HG02678 (cell line): ENCODE measurements at regions not wholly inside any gene's neighbourhood (a gene's known extent, or its start where the extent isn't known, plus 50 kb on each side); places are given as distances from the start of the nearest gene placed in this dataset.
"Not testable (repeated sequence)": the region's sequence is repeated elsewhere in the genome, so short reads cannot be mapped to it uniquely, and the experiment has no call there.

Experiments used
- ATAC-seq: cut with Tn5 transposase; IDR thresholded peaks from one replicate; pipeline ENCODE4 v1.9.1; 2021; ENCODE audit warnings: mild to moderate bottlenecking, moderate library complexity; ENCODE audit not compliant: unreplicated experiment

DNA sequence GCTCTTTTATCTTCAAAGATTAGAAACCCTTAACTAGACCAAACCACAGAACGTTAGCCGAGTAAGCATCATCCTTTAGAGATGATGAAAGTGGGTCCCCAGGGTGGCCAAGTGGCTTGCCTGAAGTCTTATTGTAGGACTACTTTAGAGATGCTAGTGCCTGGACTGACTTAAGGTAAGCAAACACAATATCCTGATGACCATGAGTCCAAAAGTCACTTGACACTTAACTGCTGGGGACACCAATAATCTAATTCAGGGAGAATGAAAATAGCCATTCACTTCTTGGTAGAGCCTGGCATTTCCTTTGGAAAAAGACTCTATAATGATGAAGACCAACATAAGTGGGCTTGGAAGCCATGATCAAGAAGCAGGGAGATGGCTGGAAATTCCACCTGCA is 225.3 kb upstream of the IRF2BP2 start:
- no peak for ATAC-seq

DNA sequence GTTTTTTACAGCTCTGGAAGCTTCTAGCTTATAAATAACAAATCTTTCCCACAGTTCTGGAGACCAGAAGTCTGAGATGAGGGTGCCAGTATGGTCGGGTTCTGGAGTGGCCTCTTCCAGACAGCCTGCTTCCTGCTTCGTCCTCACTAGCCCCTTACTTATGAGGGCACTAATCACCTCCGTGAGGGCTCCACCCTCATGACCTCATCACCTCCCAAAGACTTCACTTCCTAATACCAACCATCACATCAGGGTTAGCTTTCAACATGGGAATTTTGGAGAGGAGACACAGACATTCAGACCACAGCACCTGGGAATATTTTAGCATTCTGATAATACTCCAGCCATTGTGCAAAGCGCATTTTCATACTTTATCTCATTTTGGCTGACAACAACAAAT is 223.7 kb upstream of the IRF2BP2 start:
- no peak for ATAC-seq

DNA sequence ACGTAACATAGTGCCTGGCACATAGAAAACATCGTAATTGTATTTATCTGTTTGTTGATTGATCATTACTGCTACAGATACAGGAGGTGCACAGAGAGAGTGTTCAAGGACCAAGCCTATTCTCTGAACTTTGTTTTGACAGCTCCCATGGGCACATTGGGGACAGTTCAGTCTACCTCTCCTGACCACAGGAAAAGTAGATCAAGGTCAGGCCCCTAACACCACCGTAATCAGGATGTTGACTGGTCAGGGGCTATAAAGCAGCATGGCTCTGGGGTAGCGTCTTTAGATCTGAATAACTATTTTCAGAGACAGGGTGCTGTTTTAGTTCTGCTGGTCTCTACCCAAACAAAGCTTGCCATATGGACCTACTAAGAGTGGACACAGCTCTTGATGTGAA is 223.1 kb upstream of the IRF2BP2 start:
- no peak for ATAC-seq

DNA sequence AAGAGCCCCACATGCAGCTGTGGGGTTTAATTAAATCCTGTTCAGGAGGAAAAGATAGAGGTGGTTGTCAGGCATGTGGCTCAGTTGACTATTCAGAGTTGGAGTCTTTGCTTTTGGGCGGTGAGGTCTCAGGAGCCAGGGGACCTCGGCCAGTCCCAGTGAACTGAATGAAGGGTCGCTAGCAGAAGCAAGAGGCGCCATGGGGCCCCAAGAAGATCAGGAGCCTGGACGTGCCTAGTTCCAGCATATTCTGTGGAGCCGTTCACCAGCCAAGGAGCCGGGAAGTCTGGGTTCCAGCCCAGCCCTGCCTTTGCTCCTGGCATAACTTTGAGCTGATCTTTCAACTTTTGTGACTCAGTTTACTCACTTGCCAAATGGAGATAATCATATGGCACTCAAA is 217.7 kb upstream of the IRF2BP2 start:
- no peak for ATAC-seq

DNA sequence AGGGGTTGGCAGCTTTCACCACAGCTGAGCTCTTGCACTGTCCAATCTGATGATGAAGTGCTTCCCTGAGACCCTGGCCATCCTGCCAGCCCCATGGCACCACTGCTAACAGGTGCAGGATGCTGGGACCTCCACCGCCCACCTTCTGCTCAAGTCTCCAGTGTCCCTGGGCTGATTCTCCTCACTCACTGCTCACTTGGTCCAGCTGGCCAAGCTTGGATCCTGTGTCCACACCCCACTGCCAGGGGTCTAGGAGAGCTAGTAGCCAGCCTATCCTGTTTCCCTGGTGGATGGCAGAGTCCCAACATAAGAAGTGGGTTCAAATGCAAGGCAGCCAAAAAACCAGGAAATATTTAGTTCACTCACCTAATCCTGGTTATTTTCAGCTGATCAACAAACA is 217.2 kb upstream of the IRF2BP2 start:
- ATAC-seq, result no peak

DNA sequence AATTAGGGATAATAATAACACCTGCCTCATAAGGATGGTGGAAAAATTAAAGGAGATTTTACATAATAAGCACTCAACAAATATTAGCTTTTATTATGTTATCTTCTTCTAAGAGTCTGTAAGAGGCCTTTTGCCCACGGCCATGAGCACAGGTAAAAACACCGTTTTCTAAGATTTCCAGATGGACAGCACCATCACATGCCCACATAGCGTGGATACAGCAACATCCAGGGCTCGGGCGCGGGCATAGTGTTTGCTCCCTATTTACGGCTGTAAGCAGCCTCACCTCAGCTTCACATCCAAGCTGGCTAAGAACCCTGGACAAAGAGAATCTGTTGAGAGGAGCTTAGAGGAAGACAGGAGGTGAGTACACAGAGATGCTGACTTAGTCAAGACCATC is 216.4 kb upstream of the IRF2BP2 start:
- ATAC-seq, result no peak

DNA sequence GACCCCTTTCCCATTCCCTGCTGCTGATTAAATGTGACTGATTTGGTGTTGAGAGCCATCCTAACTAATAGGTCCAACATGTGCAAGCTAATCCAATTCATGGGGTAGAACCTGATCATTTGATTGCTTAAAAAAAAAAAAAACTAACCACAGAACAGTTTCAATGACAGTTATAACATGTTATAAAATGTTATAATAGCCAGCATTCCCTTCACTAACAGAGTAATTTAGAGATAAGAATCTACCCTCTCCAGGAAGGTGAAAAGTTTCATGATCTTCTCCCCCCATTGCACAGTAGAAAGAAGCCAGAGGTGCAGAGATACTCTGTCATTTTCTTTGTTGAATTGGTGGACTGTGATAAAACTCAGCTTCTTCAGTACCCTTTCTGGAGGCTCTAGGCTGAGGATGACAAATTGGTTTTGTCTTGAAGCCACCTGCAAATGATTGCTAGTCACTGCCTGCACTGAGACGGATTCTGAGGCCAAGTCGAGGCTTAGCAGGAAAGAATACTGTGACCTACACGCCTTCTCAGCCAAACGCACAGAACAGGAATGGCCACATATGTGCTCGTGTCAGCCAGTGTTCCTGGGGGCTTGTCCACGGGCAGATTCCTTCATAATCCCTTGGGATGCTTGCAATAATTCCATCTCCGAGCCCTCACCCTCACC is 215.7 kb upstream of the IRF2BP2 start:
- no peak for ATAC-seq

DNA sequence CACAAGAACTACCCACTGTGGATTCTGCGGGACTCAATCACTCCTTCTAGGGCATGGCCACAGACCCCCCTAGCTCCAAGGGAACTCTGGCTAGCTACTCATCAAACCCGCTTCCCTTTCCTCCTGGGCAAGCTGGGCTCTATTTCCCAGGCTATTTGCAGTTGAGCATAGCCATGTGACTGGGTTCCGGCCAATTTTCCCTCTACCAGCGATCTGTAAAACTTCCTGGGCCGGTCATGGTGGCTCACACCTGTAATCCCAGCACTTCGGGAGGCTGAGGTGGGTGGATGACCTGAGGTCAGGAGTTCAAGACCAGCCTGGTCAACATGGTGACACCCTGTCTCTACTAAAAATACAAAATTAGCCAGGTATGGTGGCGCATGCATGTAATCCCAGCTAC is 214.9 kb upstream of the IRF2BP2 start:
- ATAC-seq, result not testable (repeated sequence)

DNA sequence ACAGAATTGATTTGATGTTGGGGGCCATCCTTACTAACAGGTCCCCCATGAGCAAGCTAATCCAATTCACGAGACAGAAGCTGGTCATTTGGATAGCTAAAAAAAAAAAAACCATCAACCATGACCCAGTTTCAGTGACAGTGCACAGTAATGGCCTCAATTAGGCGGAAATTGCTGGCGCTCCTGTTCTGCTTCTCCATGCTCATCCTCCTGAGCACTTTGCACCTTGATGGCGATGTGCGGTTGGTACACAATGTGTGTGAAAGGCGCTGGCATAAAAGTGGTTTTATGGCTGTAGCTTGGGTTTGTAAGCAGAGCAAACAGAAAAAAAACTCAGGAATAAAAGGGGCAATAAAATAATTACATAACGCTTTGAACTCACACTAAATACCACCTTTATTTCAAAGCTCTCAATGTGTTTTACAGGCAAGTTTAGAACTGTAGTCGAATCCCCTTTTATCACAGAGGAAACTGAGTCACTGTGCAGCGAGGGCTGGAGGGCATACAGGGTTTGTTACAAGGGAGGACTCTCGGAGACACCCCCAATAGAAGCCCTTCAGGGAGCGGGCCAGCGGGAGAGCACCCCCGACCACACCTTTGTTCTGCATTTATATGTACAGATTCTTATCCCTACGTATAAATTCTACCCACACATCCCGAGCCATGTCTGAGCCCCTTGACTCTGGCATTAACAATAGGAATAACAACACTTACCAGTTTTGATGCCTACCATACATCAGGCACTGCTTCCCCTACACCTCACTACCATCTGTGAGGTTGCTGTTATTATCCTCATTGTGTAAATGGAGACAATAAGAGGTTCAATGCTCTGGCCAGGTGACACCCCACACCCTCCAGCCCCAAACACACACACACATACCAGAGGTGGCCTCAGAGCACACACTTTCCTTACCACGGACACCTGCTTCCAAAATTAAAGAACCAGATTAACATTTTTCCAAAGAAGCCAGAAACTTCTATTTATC is 213.5 kb upstream of the IRF2BP2 start:
- ATAC-seq, result no peak

DNA sequence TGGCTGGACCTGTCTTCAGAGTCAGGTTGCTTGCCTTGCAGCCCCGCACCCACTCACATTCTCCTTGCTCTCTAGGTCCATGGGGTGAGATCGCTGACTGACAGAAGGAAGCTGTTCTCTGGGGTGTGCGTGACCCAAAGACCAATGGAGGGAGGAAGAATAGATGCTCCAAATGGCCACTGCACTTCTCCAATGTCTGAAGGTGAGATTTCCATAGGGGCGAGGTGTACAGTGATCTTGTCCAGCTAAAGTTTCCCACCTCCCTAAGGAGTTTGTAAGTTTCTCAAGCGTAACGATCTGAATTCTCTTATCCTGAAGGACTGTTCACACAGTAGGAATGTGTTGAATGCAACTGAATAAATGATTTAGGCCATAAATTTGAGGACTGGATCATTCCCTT is 211.9 kb upstream of the IRF2BP2 start:
- ATAC-seq, result no peak

DNA sequence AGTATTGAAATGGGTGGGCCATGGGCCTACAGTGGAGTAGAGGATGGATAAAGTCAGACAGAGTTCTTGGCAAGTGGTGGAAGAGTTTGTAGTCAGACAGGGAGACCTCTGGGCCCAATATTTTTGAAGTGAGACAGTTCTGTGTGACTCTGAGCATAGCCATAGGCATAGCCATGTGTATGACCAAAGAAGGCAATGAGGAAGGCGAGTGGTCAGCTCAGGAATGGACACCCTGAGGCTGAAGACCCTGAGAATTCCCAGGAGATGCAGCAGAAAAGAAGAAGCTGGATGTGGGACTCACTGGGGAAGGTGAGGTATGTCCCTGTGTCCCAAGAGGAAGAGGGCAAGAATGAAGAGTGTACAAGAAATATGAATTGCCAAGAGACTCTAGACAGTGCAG is 210.6 kb upstream of the IRF2BP2 start:
- ATAC-seq, result no peak

DNA sequence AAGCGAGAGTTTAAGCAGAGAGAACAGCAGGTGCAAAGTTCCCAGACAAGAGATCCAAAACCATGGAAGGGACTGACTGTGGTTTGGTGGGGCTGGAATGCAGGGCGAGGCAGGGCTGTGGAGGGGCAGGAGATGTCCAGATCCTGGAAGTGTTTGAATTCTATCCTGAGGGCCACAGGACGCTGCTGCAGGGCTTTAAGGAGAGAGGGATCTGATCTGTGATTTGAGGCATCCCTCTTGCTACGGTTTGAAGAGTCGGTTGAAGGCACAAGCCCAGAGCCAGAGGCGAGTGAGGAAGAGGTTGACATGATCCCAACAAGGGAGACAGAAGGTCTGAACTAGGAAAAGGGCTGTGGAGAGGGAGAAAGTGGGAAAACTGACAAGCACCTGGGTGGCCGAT is 209.9 kb upstream of the IRF2BP2 start:
- not testable (repeated sequence) for ATAC-seq

DNA sequence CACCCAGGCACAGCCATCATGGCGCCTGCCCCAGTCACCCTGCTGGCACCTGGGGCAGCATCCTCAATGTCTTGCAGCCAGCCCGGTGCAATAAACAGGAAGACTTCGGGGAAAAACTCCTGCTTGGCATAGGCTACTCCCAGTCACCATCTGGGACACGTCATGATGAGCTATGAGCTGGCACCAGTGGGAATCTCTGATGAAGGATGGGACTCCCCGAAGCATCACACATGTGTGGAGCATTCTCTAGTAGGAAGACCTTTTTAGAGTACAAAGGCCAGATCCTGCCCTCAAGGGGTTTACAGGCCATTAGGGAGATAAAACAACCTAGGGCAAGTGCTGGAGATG is 208.0 kb upstream of the IRF2BP2 start:
- ATAC-seq, result not testable (repeated sequence)

DNA sequence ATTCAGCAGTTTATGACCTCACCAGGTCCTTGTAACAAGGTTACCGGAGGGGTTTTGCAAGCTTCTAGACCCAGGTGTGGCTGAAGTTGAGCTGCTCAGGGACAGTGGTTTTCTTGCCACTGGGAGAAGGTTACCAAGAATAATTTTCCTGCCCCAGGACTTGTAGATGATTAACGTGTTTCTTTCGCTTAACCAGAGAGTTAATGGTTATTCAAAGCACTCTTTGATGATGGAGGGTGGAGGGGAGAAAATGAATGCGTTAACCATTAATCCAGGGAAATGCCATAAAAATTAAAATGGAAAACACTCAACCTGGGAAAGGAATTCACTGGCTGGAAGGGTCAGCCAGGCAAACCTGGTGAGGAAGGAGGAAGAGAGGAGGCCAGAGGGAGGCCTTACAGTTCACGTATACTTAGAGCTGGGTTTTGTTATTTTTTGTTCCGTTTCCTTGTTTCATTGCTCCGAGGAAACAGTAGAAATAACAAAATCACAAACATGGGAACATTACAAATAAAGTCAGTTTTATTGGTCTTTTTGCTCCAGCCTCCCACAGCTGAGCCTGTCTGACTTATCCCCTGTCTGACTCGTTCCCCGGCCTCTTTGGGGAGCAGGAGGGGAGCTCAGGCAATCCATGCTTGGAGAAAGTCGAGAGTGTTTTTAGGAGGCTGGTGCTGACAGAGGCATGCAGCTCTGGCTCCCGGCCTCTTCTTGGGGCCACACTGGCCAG is 207.5 kb upstream of the IRF2BP2 start:
- ATAC-seq, result not testable (repeated sequence)

DNA sequence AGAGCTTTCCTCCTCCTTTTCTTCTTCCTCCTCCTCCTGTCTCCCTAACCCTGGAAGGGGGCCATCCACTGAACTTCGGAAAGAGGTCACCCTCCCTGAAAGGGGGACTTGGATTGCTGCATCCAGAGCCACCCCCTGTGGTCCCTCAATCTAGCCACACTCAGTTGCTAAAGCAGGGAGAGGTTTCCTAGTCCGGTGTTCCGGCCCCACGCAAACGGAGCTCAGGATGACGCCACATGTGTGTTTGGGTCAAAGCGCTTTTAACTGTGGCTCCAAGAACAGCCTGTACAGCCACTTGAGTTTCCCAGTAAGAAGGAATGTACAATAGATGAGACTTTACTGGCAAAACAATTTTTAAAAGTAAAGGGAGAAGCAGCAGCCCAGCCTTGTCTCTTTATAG is 206.9 kb upstream of the IRF2BP2 start:
- not testable (repeated sequence) for ATAC-seq

DNA sequence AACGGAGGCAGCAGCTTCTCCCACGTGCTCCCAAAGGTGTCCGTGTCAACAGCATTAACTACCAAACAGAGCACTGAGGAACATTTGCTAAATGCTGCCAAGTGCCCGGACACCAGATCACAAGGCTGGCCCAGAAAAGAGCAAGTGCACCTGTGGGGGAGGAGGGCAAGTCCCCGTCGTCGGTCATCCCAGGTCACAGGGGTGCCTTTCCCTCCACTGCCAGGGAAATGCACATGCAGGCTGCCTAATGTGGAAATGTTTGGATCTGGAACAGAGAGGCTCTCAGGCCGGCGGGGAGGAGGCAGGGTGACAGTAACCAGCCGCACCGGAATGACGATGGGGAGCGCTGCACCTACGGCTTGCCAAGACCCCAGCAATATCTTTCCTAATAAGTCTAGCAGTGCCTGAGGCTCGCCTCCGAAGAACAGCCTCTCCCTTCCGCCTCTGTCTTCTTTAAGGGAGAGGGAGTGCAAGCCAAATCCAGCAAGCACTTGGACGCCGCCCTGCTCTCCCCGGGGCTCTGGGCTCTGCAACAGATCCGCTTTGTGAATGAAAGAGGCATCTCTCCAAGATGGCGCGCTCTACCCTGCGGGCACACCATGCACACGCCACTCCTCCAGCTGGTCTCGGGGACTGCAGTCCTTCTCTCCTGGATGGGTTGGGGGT is 206.3 kb upstream of the IRF2BP2 start:
- not testable (repeated sequence) for ATAC-seq

DNA sequence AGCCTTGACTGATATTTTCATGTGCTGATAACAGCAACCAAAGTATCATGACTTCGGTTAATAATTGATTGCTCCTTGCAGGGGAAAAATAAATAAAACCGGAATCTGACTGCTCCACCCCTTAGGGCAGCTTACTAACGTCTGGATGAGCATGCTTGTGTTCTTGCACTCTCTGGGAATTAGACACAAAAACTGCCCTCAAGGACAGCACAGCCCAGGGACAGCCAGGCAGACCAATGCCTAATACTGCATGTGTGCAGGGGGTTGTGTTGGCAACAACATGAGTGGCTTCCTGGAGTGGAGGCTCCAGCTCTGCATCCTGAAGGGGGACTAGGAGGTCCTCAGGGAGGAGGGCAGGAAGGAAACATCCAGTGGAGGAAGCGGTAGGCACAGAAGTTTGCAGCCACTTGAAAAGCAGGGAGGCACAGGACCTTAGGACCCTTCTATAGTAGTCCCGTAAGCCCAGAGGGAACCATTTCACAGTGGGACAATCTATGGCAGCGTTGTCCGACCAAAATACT is 205.4 kb upstream of the IRF2BP2 start:
- not testable (repeated sequence) for ATAC-seq

DNA sequence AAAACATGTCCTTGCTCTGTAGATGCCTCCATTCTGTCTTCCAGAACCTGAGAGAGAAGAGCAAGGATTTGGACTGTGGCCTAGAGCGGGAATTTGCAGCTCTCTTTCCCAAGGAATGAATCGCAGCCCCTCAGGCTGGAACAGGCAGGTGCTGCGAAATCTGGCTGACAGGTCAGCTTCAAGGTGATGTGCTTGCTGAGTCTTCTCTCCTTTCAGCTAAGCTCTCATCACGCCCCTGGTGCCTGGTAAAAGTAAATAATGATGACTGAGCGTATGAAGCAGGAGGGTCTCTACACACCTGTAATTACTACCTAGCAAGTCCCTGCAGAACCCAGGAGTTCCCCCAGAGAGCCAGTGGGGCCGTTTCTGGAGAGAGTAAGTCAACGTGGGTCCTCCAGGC is 204.3 kb upstream of the IRF2BP2 start:
- ATAC-seq, result not testable (repeated sequence)

DNA sequence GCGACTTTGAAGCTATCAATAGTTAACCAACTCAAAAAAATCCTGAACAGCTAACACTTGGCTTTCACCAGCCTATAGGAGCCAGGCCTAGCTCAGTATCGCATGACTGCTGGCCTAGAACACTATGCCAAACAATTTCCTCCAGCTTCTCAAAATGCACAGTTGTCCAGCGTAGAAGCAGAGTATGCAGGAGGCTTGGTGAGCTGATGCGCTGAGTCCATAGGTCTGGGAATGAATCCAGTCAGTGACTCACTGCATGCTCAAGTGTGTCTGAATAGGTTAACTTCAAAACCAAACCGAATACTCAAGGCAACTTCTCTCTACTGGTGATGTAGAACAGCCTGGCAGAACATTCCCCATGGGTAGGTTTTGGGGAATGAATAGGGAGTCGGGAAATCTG is 201.8 kb upstream of the IRF2BP2 start:
- not testable (repeated sequence) for ATAC-seq

DNA sequence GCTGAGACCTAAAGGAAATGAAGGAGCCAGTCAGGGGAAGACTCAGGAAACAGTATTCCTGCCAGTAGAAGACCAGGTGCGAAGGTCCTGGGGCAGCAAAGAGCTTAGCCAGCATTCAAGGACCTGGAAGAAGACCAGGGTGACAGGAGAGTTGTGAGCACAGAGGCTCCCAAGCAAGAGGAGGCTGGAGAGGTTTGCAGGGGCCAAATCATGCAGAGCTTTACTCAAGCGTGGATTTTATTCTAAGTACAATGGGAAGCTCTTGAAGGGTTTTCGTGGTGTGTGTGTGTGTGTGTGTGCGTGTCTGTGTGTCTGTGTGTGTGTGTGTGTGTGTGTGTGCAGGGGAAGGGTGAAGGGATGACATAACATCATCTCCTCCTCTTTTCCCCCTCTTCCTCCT is 200.7 kb upstream of the IRF2BP2 start:
- ATAC-seq, result not testable (repeated sequence)

DNA sequence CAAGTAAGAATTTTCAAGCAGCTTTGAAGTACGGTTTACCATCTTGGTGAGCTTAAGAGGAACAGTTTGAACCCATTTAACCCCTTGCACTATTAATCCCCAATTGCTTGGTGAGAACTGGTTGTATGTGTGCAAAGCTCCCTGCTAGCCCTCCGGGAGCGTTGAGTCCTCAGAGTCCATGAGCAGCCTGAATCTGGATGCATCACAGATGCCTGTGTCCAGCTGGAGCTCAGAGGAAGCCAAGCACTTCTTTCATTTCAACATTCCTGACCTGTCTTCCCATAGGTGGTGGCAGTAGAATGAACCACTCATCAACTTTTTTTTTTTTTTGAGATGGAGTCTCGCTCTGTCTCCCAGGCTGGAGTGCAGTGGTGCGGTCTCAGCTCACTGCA is 199.9 kb upstream of the IRF2BP2 start:
- ATAC-seq, result not testable (repeated sequence)
